ENCODE measurements at regions not wholly inside any gene's neighbourhood (a gene's known extent, or its start where the extent isn't known, plus 50 kb on each side); places are given as distances from the start of the nearest gene placed in this dataset.

GRCh38 chr3:63070476-63070810 lies 195.2 kb upstream of the CADPS start:
- no peak overlapping the region for H3K4me3 ChIP-seq (ENCODE audit: low read depth, low read length)
- no peak for TF ChIP-seq POLR2A (IDR thresholded peaks at IDR 0.05; ENCODE audit: extremely low read depth, insufficient read length)
- TF ChIP-seq CTCF (IDR thresholded peaks at IDR 0.05; ENCODE audit: low read depth, low read length): no peak
- TF ChIP-seq MYC (IDR thresholded peaks at IDR 0.05; ENCODE audit: low read depth, low read length): no peak
- no peak for TF ChIP-seq MAX (IDR thresholded peaks at IDR 0.05; ENCODE audit: low read depth, low read length)
- no peak for DNase-seq (ENCODE audit: low read depth)

GRCh38 chr3:63076357-63076756 lies 201.1 kb upstream of the CADPS start:
- H3K4me3 ChIP-seq (ENCODE audit: low read depth, low read length): no peak overlapping the region
- no peak for DNase-seq (ENCODE audit: low read depth)
- no peak for TF ChIP-seq MAX (IDR thresholded peaks at IDR 0.05; ENCODE audit: low read depth, low read length)
- no peak for TF ChIP-seq MYC (IDR thresholded peaks at IDR 0.05; ENCODE audit: low read depth, low read length)
- TF ChIP-seq CTCF (IDR thresholded peaks at IDR 0.05; ENCODE audit: low read depth, low read length): no peak
- no peak for TF ChIP-seq POLR2A (IDR thresholded peaks at IDR 0.05; ENCODE audit: extremely low read depth, insufficient read length)

GRCh38 chr3:63086190-63086589 lies 191.9 kb upstream of the SYNPR start:
- no peak for DNase-seq (ENCODE audit: low read depth)
- H3K4me3 ChIP-seq (ENCODE audit: low read depth, low read length): no peak overlapping the region
- TF ChIP-seq POLR2A (IDR thresholded peaks at IDR 0.05; ENCODE audit: extremely low read depth, insufficient read length): no peak
- no peak for TF ChIP-seq MAX (IDR thresholded peaks at IDR 0.05; ENCODE audit: low read depth, low read length)
- TF ChIP-seq CTCF (IDR thresholded peaks at IDR 0.05; ENCODE audit: low read depth, low read length): no peak
- TF ChIP-seq MYC (IDR thresholded peaks at IDR 0.05; ENCODE audit: low read depth, low read length): no peak

GRCh38 chr3:63089007-63089750 lies 188.9 kb upstream of the SYNPR start:
- no peak overlapping the region for H3K4me3 ChIP-seq (ENCODE audit: low read depth, low read length)
- TF ChIP-seq POLR2A (IDR thresholded peaks at IDR 0.05; ENCODE audit: extremely low read depth, insufficient read length): no peak
- no peak for TF ChIP-seq CTCF (IDR thresholded peaks at IDR 0.05; ENCODE audit: low read depth, low read length)
- no peak for TF ChIP-seq MYC (IDR thresholded peaks at IDR 0.05; ENCODE audit: low read depth, low read length)
- TF ChIP-seq MAX (IDR thresholded peaks at IDR 0.05; ENCODE audit: low read depth, low read length): no peak
- no peak for DNase-seq (ENCODE audit: low read depth)

GRCh38 chr3:63089751-63090132 lies 188.4 kb upstream of the SYNPR start:
- DNase-seq (ENCODE audit: low read depth): no peak
- TF ChIP-seq POLR2A (IDR thresholded peaks at IDR 0.05; ENCODE audit: extremely low read depth, insufficient read length) (no peak), MAX (IDR thresholded peaks at IDR 0.05; ENCODE audit: low read depth, low read length) (no peak), MYC (IDR thresholded peaks at IDR 0.05; ENCODE audit: low read depth, low read length) (no peak), CTCF (IDR thresholded peaks at IDR 0.05; ENCODE audit: low read depth, low read length) (no peak)
- H3K4me3 ChIP-seq (ENCODE audit: low read depth, low read length): no peak overlapping the region

Data from NB4 (cell line).